GM10266 (cell line): ENCODE measurements at regions not wholly inside any gene's neighbourhood (a gene's known extent, or its start where the extent isn't known, plus 50 kb on each side); places are given as distances from the start of the nearest gene placed in this dataset.

Source experiments
- DNase-seq: peaks from one replicate; pipeline ENCODE4 v3.0.0; 2012; ENCODE audit errors: extremely low spot score
- CTCF ChIP-seq: IDR thresholded peaks from 2 replicates; pipeline ENCODE4 v1.5.1; 2012; ENCODE audit warnings: mild to moderate bottlenecking, low read depth; ENCODE audit not compliant: control insufficient read depth, insufficient read depth; ENCODE audit errors: missing control alignments

- no peak for TF ChIP-seq CTCF
- DNase-seq = no peak
Observed at GRCh38 chr2:223217373-223217772, 165.4 kb downstream of the KCNE4 start.

GRCh38 chr2:223218587-223219178 is 166.7 kb downstream of the KCNE4 start:
- no peak for TF ChIP-seq CTCF
- DNase-seq = no peak

GRCh38 chr2:223219872-223220657 is 168.1 kb downstream of the KCNE4 start:
- no peak for DNase-seq
- no peak for TF ChIP-seq CTCF

- no peak for TF ChIP-seq CTCF
Observed at GRCh38 chr2:223220658-223220925, 168.6 kb downstream of the KCNE4 start.

GRCh38 chr2:223221139-223221835 is 169.3 kb downstream of the KCNE4 start:
- DNase-seq = no peak
- TF ChIP-seq CTCF = no peak

More at GRCh38 chr2:223220658-223220925, 168.6 kb downstream of the KCNE4 start:
- DNase-seq = no peak

- no peak for DNase-seq
- TF ChIP-seq CTCF = no peak
Observed at GRCh38 chr2:223222397-223222796, 170.4 kb downstream of the KCNE4 start.

- no peak for DNase-seq
Observed at GRCh38 chr2:223223156-223223555, 171.2 kb downstream of the KCNE4 start.

More at GRCh38 chr2:223223156-223223555, 171.2 kb downstream of the KCNE4 start:
- no peak for TF ChIP-seq CTCF
